Activated T-cell treated with anti-CD3 and anti-CD28 coated beads, Interleukin-2, amount 50 U/mL, for 48 hours (primary cell): ENCODE measurements at regions not wholly inside any gene's neighbourhood (a gene's known extent, or its start where the extent isn't known, plus 50 kb on each side); places are given as distances from the start of the nearest gene placed in this dataset.
"Not testable (repeated sequence)": the region's sequence is repeated elsewhere in the genome, so short reads cannot be mapped to it uniquely, and the experiment has no call there.

Source experiments
- DNase-seq, 2 experiments: peaks; one replicate each; pipeline ENCODE4 v3.0.0-alpha.2; 2020

DNA sequence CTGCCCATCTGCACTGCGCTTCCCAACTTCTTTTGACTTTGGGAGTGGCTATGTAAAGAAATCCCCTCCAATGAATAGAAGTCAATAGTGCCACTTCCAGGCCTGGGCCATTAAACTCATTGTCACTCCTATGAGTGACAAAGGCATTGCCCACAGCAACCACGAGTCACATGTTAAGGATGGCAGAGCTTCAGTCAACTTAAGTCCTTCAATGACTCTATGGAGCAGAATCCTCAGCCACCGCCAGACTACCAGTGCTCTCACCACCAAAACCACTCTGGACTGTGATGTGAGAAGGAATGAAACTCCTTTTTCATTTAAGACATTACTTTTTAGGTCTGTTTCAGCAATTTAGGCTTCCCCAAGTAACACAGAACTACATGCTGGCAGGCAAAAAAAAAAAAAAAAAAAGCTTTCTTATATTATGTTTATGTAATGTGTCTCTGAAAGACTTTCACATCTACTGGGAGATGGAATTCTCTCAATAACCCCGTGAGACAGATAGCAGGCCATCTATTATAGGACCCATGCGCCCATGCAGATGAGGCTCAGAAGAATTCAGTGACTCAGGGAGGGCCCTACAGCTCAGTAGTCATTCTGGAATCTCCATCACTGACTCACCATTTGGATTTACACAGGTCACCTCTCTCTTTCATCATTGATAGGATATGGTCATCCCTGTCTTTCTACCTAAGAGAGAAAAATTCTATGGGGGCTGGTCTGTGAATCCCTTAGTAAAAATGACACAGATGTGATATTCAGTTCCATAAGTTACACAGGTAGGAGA is 180.5 kb downstream of the CEMIP2 start:
- peak; percentile 19 to 26 for DNase-seq

DNA sequence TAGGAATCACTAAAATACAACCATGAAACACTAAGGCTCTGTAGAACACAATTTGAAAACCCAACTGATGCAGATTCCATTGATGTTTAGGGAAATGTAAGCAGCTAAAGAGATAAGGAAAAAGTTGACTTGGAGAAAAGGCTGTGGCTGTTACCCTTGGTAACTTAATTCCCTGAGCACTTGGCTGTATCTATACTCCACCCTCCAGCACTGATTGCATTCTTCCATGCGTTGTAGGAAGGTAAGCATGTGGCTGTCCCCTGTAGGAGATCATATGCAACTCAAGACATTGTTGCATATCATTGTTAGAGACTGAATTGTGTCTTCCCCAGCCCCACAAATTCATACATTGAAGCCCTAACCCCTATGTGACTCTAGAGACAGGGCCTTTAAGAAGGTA is 184.5 kb downstream of the CEMIP2 start:
- no peak for DNase-seq

DNA sequence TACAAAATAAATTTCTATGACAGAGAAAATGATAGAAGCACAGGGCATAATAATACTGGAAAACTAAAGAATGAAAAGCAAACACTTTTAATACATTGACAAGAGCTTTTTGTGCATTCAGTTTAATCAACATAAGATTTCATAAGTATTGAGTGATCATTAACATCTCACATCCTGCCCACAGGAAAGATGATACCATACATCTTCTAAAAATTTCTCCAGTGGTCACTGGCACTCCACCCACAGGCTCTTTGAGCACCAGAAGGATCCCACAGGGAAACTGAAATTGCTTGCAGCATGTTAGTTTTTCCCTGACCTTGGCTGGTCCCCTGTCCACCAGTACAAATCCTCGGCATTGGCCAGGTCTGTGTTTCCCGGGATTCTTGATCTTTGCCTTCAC is 186.0 kb downstream of the CEMIP2 start:
- no peak for DNase-seq

DNA sequence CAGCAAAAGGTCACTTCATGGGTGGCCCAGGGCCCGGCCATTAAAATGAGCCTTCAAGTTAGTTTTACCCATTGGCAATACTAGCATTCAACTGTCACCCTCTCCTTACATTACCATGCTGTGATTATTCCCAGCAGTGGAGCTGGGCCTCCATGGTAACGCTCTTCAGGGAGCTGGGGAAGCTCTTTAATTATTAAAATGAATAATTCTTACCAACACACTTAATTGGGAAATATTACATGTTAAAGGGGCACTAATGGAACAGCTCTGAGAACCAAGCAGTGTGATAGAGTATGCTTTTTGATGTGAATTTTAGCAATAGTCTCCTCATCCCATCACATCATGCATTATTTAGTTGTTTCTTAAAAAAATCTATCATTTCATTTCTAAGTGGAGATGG is 187.2 kb downstream of the CEMIP2 start:
- no peak for DNase-seq

DNA sequence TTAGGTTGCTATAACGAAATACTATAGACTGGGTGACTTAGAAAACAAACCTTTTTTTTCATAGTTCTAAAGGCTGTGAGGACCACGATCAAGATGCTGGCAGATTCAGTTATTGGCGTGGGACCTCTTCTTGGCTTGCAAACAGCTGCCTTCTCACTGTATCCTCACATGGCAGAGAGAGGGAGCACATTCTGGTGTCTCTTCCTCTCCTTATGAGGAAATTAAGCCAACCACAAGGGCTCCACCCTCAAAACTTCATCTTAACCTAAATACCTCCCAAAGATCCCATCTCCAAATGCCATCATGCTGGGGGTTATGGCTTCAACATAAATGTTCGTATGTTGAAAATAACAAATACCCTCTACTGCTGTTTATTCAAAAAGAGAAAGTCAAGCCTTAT is 197.1 kb downstream of the CEMIP2 start:
- no peak for DNase-seq

DNA sequence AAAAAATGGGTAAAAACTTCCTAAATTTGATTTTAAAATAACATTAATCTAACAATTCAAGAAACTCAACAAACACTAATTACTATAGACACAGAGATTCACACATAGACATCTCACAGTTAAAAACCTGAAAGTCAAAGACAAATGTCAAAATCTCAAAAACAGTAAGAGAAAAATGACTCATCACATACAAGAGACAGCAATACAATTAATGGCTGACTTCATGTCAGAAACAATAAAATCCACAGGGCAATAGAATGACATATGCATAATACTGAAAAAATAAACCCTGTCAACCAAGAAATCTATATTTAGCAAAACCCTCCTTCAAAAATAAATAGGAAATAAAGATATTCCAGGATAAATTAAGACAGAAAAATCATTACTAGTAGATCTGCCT is 200.4 kb downstream of the CEMIP2 start:
- no peak for DNase-seq

DNA sequence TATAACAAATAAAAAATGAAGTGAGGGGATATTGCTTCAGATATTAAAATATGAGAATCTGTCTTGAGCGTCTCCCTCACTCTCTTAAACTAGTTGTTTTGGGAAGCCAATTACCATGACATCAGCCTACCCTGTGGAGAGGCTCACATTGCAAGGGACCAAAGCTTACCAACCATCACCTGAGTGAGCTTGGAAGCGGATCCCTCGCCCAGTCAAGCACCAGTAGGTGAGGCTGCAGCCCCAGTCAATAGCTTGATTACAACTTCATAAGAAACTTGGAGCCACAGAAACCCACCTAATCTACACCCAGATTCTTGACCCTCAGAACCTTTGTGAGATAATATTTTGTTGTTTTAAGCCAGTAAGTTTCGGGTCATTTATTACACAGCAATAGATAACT is 206.2 kb downstream of the CEMIP2 start:
- DNase-seq = no peak

DNA sequence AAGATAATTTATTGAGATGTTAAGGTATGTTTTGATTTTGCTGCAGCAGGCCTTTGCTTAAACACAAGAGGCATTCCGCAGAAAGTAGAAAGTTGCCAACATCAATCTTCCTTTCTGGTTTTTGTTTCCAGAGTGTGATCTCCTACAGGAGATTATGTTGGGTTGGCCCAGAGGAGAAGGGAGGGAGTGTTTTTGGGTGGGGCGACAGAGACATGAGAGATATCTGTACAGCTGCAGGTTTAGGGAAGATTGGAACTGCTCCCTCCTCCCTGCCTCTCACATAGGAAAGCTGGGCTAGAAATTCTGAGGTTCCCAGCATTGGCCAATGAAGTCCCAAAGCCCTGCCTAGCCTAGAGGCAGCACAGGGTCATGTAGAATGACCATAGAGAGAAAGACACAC is 211.0 kb downstream of the CEMIP2 start:
- DNase-seq = no peak

DNA sequence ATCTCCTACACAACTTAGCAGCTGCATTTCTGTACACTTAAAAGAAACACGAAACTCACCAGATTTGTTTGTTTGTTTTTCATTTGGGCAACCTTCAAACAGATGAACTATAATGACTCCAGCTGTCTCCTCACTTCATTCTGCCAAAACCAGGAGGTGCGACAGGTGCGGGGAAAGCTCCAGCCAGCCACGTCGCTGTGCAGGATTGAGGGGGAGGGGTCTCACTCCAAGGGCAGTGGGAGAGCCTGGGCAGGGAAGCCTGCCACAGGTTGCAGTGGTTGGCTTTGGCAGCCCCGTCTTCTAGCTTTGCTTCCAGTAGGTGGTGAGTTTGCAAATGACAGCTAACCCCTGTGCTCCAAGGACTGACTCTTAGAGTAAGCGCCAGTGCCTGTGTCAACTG is 215.8 kb downstream of the CEMIP2 start:
- no peak for DNase-seq

DNA sequence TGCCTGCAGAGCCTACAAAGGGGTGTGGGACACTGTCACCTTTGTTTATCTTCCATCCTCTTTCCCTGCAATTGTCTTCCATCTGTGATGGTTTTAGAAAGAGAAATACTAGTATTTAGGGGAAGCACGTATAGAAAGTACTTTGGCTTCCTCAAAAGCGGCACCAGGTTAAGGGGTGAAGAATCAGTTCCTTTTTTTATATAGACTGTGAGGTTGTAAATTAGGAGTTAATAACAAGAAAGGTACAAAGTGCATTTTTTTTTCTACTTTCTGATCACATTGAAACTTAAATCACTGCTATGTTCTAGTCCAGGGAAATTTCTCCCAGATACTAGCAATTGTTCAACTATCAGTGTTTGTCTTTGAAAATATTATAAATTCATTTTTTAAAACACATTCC is 219.3 kb downstream of the CEMIP2 start:
- DNase-seq = no peak

DNA sequence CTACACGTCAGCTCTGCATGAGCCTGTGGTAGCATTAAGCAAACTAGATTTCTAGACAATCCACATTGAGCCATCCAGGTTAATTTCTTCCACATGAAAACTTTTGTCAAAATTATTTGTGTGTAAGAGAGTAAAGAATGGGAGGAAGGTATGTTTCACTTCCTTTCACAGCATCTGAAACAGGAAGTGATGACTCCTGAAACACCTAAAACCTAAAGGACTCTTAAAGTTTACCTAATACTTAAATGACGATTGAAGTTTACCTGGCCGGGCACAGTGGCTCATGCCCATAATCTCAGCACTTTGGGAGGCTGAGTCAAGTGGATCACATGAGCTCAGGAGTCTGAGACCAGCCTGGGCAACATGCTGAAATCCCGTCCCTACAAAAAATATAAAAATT is 223.8 kb downstream of the CEMIP2 start:
- no peak for DNase-seq

DNA sequence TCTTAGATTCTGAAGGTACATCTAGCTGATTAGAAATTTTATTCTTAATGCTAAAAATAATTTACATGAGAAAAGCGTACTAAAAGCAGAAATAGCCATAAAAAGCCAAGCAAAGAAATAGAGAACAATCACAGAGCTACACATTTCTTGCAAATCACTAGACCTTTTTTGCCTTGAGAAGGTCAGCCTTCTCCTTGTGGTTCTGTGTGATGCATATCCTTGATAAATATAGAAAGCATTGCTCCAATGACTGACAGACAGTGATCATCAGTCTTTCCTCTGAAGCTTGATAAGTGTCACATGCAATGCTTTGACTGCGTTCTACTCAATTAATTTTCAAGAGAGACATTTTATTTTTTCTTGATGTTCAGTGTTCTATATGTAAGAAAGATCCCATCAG is 226.9 kb downstream of the CEMIP2 start:
- DNase-seq = no peak

DNA sequence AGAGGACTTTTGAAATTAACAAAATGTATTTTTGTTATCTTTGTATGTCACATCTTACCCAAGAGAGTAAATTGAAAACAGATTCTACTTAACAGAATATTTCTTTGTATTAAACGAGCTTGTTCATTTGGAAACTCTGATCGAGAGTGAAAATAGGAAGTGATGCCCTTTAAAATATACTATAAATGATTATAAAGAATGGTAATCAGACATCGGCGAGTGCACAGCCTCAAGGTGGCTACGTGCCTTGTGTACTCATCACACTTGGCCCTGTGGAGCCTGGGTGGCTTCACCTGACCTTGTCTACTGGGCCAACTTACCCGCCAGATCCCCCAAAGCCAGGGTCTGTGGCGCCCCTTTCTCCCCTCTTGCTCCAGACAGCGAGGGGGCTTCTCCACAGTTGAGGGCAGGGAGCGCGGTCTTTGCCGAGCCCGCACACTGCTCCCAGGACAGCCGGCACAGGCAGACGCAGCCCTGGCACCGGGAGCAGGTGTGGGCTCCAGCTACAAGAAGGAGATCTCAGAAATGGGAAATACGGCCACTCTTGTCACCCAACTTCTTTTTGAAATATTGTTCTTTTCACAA is 243.2 kb downstream of the CEMIP2 start:
- no peak for DNase-seq

DNA sequence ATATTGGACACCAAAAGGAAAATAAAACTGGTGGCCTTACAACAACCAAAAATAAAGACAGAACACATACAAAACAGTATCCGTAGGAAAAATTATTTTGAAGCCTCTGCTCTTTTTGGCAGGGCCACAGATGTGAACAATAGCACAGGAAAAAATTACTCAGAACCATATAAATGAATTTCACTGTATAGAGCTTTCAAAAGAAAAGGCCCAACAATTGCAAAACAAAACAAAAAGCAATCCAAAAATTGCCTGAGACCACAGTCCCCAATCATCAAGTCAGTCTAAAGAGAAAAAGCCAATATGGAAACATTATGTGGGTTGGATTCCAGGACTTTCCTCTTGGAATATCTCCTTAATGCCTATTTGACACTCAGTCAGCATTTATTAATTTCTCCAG is 243.8 kb downstream of the CEMIP2 start:
- DNase-seq = no peak

DNA sequence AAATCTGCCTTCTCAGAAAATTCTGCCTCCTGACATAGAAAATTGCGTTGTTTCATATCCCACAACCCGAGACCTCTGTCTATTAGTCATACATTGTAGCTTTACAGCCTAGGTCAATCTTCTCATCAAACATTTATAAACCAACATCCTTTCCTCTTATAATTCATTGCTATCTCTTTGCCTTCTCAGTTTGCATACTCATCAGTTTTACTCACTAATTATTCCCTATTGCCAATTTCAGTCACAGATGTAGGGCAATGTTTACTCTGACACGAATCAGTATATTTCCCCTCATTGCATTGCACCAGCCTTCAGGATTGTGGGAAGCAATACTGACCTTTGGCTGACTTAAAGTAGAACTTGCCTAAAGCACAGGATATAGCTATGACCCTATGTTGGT is 247.2 kb downstream of the CEMIP2 start:
- DNase-seq = no peak

DNA sequence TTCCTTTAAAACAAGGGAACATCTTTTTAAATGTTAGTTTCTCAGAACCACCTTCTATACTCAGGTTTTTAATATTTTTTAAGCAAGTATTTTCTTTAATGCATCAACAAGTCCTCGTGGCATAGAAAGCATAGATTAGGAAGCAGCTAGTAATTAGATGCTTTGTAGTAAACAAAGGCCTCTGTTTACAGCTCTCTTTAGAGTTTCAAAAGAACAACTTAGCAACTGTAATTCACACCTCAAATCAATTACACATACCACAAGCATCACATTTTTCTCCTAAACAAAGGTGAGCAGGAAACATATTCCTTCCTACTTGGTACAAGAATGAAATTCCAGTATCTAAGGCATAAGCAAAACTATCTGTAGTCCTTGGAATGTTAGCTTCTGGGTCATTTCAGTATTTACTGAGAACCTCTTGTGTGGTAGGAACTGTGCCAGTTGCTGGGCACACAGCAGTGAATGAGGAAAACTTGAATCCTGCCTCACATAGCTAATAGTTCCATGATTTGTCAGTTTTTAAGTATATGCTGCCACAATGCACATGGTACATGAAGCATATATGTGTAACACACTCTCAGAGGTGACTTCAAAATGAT is 249.1 kb downstream of the CEMIP2 start:
- no peak for DNase-seq

DNA sequence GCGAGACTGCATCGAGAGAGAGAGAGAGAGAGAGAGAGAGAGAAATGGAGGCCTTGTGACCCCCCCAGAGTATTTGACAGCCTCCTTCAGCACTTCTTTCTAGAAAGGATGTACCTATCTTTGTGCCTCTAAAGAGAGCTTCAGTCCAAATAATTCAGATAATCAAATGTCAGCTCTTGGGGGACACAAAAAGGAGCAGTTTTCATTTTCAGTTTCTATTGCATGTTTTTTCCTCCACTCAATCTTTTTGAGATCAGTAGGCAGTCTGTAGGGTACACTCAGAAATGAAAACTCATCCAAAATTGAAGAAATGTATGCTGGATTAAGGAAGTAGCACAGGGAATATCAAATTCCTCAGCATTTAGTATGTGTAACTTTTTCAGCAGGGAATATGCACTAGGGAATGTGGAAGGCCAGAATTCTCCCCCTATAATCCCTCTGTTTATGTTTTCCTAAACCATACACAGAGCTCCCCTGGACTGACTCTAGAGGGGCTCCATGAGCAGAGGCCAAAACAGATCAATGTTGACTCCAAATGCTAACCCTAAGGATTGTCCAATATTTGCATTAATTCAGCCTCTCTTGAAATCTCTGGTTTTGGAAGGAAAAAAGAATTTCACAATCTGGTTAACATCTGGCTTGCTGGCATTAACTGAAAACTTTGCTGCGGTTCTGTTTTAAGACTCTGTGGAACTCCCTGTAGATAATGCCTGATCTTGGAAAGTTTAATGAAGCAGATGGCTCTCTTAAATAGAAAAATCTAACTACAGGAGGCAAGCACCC is 250.1 kb downstream of the CEMIP2 start:
- DNase-seq = no peak

DNA sequence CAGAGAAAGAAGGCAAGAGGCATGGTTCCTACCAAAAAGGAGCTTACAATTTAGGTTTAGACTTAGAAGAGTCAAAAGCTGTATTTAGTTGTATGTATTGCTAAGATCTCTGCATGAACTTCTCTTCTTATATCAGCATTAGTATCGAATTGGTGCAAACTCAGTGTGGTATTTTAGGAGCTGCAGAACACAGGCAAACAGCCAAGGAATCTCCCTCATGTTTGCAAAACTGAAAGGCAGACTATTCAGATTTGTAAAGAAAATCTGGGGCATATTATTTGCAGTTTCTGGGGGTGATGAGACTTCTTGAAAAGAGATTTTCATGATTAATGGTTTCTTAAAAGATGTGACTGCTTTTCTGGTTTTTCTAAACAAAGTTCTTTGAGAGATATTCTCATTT is 252.7 kb downstream of the CEMIP2 start:
- DNase-seq = no peak

DNA sequence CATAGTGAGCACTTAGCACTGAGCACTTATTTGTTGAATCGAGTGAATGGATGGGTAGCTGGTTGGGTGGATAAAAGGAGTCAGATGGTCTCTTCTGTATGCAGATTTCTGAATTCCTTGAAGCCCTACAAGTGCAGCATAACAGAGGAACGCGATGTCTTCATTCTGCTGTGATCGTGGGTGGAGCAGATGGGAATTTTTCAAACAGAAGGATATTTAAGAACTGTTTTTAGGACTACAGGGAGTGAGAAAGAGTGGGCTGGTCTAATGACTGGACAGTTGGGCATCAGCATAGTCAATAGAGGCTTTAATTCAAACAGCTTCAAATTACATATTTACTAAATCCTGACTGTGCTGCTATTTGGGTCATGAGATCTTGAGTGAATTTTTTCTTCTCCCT is 253.2 kb downstream of the CEMIP2 start:
- DNase-seq = no peak

DNA sequence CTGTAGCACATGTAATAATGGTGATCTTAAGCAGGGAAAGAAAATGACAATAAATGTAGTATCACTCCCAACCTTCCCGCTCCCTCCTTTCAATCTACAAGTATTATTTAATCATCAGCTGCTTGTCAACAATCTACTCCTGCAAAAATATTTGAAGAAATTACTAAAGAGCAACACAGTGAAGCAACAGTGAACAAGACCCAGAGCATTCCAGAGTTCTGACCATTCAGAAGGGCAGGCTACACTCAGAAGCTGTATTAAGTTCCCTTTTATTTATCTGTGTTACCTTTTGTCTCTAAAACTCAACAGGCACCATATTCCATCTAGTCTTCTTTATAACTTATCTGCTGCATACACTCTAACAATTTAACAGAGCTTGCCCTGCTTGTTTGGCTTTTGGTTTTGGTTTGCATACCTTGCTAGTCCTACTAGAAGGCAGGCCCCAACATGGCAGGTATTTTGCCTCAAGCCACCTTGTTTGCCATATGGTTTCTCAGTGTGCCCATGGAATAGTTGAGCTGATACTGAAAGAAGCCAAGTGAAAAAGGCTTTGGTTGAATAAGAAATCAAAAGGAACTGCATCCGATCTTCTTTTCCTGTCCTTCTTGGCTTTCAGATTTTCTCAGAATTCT is 253.9 kb downstream of the CEMIP2 start:
- no peak for DNase-seq

DNA sequence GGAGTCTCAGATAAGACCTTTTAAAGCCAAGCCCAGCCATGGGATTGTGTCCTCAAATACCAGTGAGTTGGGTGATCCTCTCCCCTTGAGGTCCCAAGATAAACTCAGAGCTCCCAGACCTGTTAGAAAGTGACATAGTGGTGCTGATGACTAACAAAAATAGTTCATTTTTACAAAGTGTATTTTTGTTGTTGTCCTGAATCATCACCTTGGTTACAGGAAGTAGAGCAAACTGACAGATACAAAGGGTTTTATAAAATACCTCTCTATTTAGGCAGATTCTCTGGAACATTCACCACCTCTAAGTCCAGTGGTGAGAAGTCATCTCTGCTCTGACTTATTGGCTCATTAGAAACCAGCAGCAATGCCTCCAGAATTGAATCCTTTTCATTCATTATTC is 259.3 kb downstream of the CEMIP2 start:
- DNase-seq = no peak

DNA sequence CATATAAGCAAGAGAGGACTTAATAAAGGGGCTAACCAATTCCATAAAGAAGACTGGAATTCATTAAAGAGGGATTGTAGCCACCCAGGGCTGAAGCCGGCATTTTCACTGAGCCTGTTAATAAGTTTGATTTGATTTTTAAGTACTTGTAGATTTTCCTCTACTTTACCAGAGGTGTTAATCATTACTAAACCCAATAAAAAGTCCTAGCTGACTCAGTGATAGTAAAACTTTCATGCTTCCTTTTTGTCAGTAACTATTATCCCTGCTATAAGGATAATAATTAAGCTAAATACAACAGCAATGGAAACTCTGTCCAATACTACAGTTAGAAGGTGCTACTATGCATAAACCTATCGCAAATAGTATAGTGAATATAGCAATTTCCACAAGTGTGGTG is 260.2 kb downstream of the CEMIP2 start:
- not testable (repeated sequence) for DNase-seq

DNA sequence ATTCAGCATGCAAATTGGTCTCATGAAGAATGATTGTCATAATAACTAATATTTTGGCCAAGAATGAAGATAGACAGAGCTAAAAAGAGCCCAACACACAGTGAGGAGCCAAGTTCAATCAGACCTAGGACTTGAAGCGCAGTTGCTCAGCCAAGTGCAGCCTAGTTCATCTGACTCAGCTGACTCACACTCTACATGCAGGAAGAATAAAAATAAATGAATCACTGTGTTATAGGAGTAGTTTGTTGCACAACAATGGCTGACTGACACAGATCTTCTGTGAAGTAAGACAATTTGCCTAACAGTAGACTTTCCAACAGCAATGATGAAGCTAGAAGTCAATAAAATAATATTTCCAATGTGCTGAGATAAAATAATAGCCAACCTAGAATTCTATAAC is 261.5 kb downstream of the CEMIP2 start:
- DNase-seq = no peak
